GM10266 (cell line): ENCODE measurements at regions not wholly inside any gene's neighbourhood (a gene's known extent, or its start where the extent isn't known, plus 50 kb on each side); places are given as distances from the start of the nearest gene placed in this dataset.

Experiments
- DNase-seq: peaks from one replicate; pipeline ENCODE4 v3.0.0; 2012; ENCODE audit errors: extremely low spot score
- CTCF ChIP-seq: IDR thresholded peaks from 2 replicates; pipeline ENCODE4 v1.5.1; 2012; ENCODE audit warnings: mild to moderate bottlenecking, low read depth; ENCODE audit not compliant: control insufficient read depth, insufficient read depth; ENCODE audit errors: missing control alignments

GRCh38 chr2:198782734-198783133 lies 675.0 kb downstream of the SATB2 start:
- DNase-seq: no peak
- TF ChIP-seq CTCF: no peak

- no peak for TF ChIP-seq CTCF
- DNase-seq: no peak
These were observed 680.9 kb downstream of the SATB2 start for GRCh38 chr2:198776616-198777406.

GRCh38 chr2:198775737-198776136 lies 682.0 kb downstream of the SATB2 start:
- TF ChIP-seq CTCF: no peak
- no peak for DNase-seq

GRCh38 chr2:198774576-198774975 lies 683.2 kb downstream of the SATB2 start:
- no peak for DNase-seq
- no peak for TF ChIP-seq CTCF

GRCh38 chr2:198767694-198768093 lies 690.0 kb downstream of the SATB2 start:
- TF ChIP-seq CTCF: no peak

GRCh38 chr2:198763793-198764192 lies 693.9 kb downstream of the SATB2 start:
- TF ChIP-seq CTCF: no peak
- DNase-seq: no peak

More at GRCh38 chr2:198767694-198768093, 690.0 kb downstream of the SATB2 start:
- no peak for DNase-seq

- DNase-seq: no peak
- no peak for TF ChIP-seq CTCF
These were observed 695.3 kb downstream of the SATB2 start for GRCh38 chr2:198762441-198762840.
